ENCODE measurements at regions not wholly inside any gene's neighbourhood (a gene's known extent, or its start where the extent isn't known, plus 50 kb on each side); places are given as distances from the start of the nearest gene placed in this dataset.

GRCh38 chr21:26659182-26659581, 86.1 kb upstream of the CYYR1 start:
- H3K9me3 Mint-ChIP-seq = no peaks in the 10 kb centered on the region
- H3K4me3 Mint-ChIP-seq = no peak overlapping the region
- H3K36me3 Mint-ChIP-seq (ENCODE audit: low read depth) = no peaks in the 10 kb centered on the region
- no peak for ATAC-seq (replicated peaks)
- H3K4me1 Mint-ChIP-seq = no peaks in the 10 kb centered on the region
- peaks cover 3% of the 10 kb centered on the region for H3K27me3 Mint-ChIP-seq
- H3K27ac Mint-ChIP-seq = no peak overlapping the region

- no peak for ATAC-seq (replicated peaks)
- Mint-ChIP-seq H3K27me3 (peaks cover 3% of the 10 kb centered on the region), H3K36me3 (ENCODE audit: low read depth) (no peaks in the 10 kb centered on the region), H3K4me3 (no peak overlapping the region), H3K9me3 (no peaks in the 10 kb centered on the region), H3K27ac (no peak overlapping the region), H3K4me1 (no peaks in the 10 kb centered on the region)
Measured at GRCh38 chr21:26655460-26655859, 82.4 kb upstream of the CYYR1 start.

GRCh38 chr21:26653430-26653829, 80.3 kb upstream of the CYYR1 start:
- H3K36me3 Mint-ChIP-seq (ENCODE audit: low read depth) = no peaks in the 10 kb centered on the region
- ATAC-seq (replicated peaks) = no peak
- H3K27ac Mint-ChIP-seq = no peak overlapping the region
- H3K9me3 Mint-ChIP-seq = no peaks in the 10 kb centered on the region
- H3K27me3 Mint-ChIP-seq = no peaks in the 10 kb centered on the region
- H3K4me1 Mint-ChIP-seq = no peaks in the 10 kb centered on the region
- no peak overlapping the region for H3K4me3 Mint-ChIP-seq

GRCh38 chr21:26652854-26653253, 79.8 kb upstream of the CYYR1 start:
- Mint-ChIP-seq H3K27ac (no peak overlapping the region), H3K27me3 (no peaks in the 10 kb centered on the region), H3K4me3 (no peak overlapping the region), H3K9me3 (no peaks in the 10 kb centered on the region), H3K4me1 (no peaks in the 10 kb centered on the region), H3K36me3 (ENCODE audit: low read depth) (no peaks in the 10 kb centered on the region)
- ATAC-seq (replicated peaks) = no peak

- no peaks in the 10 kb centered on the region for H3K4me1 Mint-ChIP-seq
- H3K27ac Mint-ChIP-seq = no peak overlapping the region
- H3K36me3 Mint-ChIP-seq (ENCODE audit: low read depth) = no peaks in the 10 kb centered on the region
- ATAC-seq (replicated peaks) = no peak
- H3K9me3 Mint-ChIP-seq = no peaks in the 10 kb centered on the region
- H3K27me3 Mint-ChIP-seq = peaks cover 11% of the 10 kb centered on the region
- H3K4me3 Mint-ChIP-seq = no peak overlapping the region
Measured at GRCh38 chr21:26641062-26641461, 68.0 kb upstream of the CYYR1 start.

GRCh38 chr21:26637201-26637745, 64.2 kb upstream of the CYYR1 start:
- ATAC-seq (replicated peaks) = no peak

GRCh38 chr21:26635681-26636080, 62.6 kb upstream of the CYYR1 start:
- H3K9me3 Mint-ChIP-seq = peaks cover 5% of the 10 kb centered on the region
- ATAC-seq (replicated peaks) = no peak
- H3K4me1 Mint-ChIP-seq = no peaks in the 10 kb centered on the region
- no peak overlapping the region for H3K27ac Mint-ChIP-seq
- H3K36me3 Mint-ChIP-seq (ENCODE audit: low read depth) = no peaks in the 10 kb centered on the region
- no peaks in the 10 kb centered on the region for H3K27me3 Mint-ChIP-seq
- no peak overlapping the region for H3K4me3 Mint-ChIP-seq

More at GRCh38 chr21:26637201-26637745, 64.2 kb upstream of the CYYR1 start:
- Mint-ChIP-seq H3K36me3 (ENCODE audit: low read depth) (no peaks in the 10 kb centered on the region), H3K4me3 (no peak overlapping the region), H3K4me1 (no peaks in the 10 kb centered on the region), H3K9me3 (no peaks in the 10 kb centered on the region), H3K27me3 (peaks cover under 1% of the 10 kb centered on the region), H3K27ac (no peak overlapping the region)

- H3K4me1 Mint-ChIP-seq = no peaks in the 10 kb centered on the region
- H3K27me3 Mint-ChIP-seq = no peaks in the 10 kb centered on the region
- H3K9me3 Mint-ChIP-seq = peaks cover 5% of the 10 kb centered on the region
- H3K27ac Mint-ChIP-seq = no peak overlapping the region
- ATAC-seq (replicated peaks) = no peak
- no peaks in the 10 kb centered on the region for H3K36me3 Mint-ChIP-seq (ENCODE audit: low read depth)
- H3K4me3 Mint-ChIP-seq = no peak overlapping the region
Measured at GRCh38 chr21:26632691-26633090, 59.6 kb upstream of the CYYR1 start.

- Mint-ChIP-seq H3K4me1 (no peaks in the 10 kb centered on the region), H3K27ac (no peak overlapping the region), H3K4me3 (no peak overlapping the region), H3K27me3 (no peaks in the 10 kb centered on the region), H3K36me3 (ENCODE audit: low read depth) (no peaks in the 10 kb centered on the region), H3K9me3 (no peaks in the 10 kb centered on the region)
- no peak for ATAC-seq (replicated peaks)
Measured at GRCh38 chr21:26626187-26626586, 53.1 kb upstream of the CYYR1 start.

- Mint-ChIP-seq H3K36me3 (ENCODE audit: low read depth) (no peaks in the 10 kb centered on the region), H3K4me1 (no peaks in the 10 kb centered on the region), H3K27me3 (no peaks in the 10 kb centered on the region), H3K9me3 (no peaks in the 10 kb centered on the region), H3K27ac (no peak overlapping the region), H3K4me3 (no peak overlapping the region)
- no peak for ATAC-seq (replicated peaks)
Measured at GRCh38 chr21:26624983-26625519, 52.0 kb upstream of the CYYR1 start.
